NCI-H748 treated with DMSO at 0.1 percent for 48 hours (cell line): ENCODE measurements at regions not wholly inside any gene's neighbourhood (a gene's known extent, or its start where the extent isn't known, plus 50 kb on each side); places are given as distances from the start of the nearest gene placed in this dataset.
"Not testable (repeated sequence)": the region's sequence is repeated elsewhere in the genome, so short reads cannot be mapped to it uniquely, and the experiment has no call there.

ENCODE experiments used
- DNase-seq: peaks from one replicate; lab custom pipeline; 2025; lab: John Stamatoyannopoulos, UW

- DNase-seq = no peak
Observed at GRCh38 chr3:67957268-67957667, 302.9 kb upstream of the SUCLG2 start.

- DNase-seq = peak; percentile 20
Observed at GRCh38 chr3:67947808-67948508, 293.5 kb upstream of the SUCLG2 start.

GRCh38 chr3:67946436-67946835 is 292.0 kb upstream of the SUCLG2 start:
- no peak for DNase-seq

GRCh38 chr3:67943546-67943945 is 289.1 kb upstream of the SUCLG2 start:
- DNase-seq = no peak

DNA sequence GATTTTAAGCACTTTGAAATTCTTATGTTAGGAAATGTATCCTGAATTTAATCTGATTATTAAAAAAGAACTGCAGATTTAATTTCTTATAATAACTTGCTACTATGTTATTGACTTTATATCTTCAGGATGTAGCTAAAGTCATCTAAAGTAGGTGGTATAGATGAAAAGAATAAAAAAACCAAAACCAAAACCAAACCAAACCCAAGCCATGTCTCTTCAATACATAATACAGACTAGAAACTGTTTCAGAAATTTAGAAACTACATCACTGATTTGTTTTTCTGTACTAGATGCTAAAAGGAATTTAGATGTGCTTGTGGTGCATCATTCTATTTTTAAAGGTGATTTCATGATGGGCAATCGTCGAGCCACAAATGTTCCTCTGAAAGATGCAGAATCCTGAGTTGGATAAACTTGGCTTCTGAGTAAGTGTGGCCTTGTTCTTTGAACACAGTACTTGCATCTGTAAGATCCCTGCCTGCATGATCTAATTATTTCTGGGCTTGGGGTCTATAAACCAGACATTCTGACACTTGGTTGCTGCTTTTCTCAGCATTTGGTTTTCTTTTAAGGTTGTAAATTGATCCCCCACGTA is 287.1 kb upstream of the SUCLG2 start:
- no peak for DNase-seq

DNA sequence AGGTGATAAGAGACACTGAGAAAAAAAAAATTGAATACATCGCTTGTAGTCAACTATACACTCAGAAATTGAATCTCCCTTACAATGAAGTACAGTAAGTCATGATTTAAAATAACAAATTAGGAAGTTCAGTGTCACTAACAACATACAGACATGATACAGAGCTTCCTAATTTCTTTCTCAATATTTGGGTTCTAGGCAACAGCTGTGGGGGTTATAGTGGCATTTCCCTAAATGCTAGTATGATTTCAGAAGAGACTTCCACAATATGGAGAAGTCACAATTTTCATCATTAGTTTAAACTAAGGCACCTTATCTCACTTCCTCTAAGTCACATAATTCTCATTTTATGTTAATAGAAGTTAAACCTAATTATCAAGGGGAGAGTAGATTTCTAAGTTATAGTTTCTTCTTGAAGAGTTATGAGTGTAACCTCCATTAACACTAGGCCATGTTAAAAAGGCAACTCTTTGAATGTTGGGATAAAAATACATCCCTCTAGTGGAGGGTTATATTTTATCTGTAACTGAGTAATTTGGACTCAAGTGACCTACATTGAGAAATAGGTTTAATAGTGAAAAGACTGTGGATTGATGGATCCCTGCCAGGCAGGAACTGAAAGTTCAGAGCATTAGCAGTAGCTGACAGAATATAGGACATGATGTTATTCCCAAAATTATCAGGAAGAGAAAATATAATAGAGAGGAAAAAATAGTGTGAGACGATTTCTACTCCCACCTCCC is 286.0 kb upstream of the SUCLG2 start:
- DNase-seq = no peak

DNA sequence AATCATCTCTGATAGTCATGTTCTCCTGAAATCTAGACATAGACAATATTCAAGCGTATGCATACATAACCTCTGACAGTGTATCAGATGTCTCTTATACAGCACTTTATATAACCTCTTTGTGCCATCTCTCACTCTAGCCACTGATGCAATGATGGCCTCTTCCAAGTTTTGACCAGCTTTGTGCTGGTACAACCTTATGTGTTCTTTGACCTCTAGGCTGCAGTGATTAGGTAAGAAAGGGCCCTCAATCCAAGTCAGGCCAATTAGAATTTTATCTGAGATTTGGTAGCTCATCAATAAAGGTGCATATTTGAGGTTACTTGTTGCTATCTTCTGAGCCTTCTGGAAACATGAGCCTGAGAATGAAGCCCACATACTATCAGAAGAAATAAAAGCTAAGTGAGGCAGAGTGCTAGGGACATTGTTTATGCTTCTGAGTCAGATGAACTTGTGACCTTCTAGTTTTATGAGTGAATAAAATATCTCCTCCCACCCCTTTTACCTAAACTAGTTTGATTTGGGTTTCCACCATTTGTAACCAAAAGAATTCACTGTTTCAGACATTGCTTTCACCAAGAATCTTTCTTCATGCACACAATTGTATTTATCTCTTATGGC is 283.2 kb upstream of the SUCLG2 start:
- DNase-seq = no peak

DNA sequence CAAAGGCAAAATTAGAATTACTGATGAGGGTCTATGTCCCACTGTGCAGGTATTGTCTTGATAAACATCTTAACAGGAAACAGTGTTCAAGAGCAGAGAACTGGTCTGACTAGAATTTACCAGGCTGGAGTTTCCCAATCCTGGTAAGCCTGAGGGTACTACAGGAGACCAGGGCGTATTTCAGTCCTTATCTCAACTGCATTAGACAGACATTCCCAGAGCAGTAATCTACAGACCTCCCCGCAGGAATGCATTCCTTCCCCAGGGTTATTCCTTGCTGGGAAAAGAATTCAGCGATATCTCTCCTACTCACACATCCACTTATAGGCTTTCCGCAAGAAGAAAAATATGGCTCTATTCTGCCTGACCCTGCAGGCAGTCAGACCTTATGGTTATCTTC is 276.0 kb upstream of the SUCLG2 start:
- DNase-seq = not testable (repeated sequence)

- no peak for DNase-seq
Observed at GRCh38 chr3:67923796-67924195, 269.4 kb upstream of the SUCLG2 start.

- DNase-seq = no peak
Observed at GRCh38 chr3:67920969-67921368, 266.6 kb upstream of the SUCLG2 start.

GRCh38 chr3:67920311-67920710 is 265.9 kb upstream of the SUCLG2 start:
- no peak for DNase-seq

GRCh38 chr3:67916353-67916752 is 261.9 kb upstream of the SUCLG2 start:
- DNase-seq = no peak

DNA sequence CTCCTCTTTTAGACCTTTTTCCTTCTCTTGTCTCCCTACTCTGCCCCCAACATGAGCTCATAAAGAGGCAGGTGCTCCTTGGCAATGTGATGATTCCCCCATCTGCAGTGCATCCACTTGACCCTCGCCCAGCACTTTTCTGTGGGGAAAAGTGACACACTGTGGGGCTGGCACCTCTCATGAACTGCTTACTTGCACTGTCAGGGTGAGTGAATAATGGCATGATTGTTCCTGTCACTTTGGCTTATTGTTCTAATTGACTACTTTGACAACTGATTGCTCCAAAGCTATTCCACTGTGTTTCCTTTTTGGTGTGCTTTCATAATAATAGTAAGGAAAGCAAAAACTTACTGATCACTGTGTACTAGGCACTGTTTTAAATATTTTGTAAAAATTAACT is 253.3 kb upstream of the SUCLG2 start:
- DNase-seq = no peak

DNA sequence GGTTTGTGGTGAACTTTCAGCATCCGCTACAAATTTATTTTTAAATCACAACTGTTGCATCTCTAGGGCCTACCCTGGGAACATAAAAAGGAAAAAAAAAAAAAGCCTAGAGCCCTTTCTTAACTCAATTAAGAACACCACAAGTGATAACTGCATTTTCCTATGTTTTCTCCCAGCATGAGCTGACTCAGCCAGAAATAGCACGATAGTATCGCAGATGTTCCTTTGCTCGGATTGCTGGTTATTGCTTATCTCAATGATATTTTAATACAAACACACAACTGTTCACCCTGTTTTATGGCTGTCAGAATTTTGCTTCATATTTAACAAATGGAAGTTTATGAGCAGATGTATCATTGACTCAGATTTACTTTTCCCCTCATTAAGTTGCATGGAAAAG is 251.8 kb upstream of the SUCLG2 start:
- no peak for DNase-seq

DNA sequence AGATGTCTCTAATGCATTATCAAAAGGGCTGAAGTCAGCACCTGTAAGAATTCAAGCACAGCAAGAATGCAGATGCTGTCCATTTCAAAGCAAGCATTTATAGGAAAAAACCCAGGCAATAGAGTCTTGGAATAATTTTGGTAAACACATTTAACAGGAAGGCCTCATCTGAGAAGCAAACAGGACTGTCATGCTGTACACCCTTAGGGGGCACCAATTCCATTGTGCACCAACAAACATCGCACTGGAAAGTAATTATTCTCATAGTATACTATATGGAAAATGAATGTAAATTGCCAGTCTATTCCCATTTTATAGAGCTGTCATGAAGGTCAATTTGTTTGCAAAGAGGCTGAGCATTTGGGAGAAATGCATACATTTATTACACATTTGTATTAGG is 247.3 kb upstream of the SUCLG2 start:
- DNase-seq = peak; percentile 25

DNA sequence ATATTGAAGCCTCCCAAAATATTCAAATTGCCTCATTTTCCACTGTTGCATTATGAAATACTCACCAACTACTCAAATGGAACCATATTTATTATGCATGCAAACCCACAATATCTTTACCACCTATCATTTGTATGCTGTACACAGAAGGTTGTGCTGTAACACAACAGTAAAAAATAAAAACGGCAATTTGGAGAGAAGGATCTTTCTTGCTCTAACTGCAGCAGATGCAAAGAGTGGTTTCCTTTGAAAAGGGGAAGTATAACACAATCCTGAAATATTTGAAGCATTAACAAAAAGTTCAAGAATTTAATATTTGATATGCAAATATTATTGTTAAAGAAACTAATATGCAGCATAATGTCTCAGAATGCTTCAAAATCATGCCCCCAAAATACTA is 244.5 kb upstream of the SUCLG2 start:
- no peak for DNase-seq

GRCh38 chr3:67897351-67898336 is 243.2 kb upstream of the SUCLG2 start:
- no peak for DNase-seq

DNA sequence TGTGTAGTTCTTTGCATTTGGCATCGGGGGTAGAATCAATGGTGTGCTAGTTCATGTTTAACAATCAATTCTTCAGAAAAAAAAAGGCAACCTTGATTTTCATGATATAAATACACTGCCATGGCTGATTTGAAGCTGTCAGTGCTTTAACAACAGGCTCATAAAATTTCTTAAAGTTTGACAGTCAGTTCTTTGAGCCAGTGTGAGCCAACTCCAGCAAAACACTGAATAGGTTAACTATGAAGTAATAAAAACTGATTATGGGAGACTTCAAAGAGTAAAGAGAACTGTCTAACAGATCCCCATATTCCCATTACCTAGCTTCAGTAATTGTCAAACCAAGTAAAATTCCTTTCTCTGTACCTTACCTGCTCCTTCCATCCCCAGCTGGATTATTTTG is 241.7 kb upstream of the SUCLG2 start:
- DNase-seq = no peak

DNA sequence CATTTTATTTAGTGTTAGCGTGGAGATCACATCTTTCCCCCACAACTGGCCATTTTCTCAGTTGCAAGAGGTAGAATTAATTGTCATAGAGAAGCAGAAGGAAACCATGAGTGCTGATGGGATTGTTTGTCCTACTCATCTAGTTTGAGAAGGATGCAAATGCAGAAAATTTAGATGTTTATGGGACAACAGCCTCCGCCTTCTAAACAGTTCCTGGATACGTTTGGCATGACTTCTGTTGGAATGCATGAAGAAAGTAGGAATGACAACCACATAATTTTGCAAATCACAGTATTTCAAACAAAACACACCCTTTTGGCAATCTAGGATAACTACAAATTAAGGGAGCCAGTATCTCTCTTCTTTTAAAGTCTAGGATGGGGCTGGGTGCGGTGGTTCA is 240.1 kb upstream of the SUCLG2 start:
- DNase-seq = no peak

DNA sequence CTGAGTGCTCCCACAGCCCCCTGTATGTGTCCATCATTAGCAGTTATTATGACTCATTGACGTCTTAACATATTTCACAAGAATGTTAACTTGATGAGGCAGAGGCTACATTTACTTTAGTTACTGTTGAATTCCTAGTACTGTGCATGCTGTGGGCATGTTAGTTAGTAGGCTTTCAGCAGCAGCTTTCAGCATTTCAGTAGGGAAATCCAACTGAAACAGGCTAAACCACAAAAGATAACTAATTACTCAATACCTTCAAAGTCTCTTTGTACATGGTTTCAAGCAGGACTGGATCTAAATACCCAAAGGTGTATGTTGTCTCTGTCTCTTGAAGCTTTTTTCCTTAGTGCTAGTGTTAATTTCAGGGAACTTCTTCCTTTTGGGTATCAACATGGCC is 229.9 kb upstream of the SUCLG2 start:
- DNase-seq = no peak

DNA sequence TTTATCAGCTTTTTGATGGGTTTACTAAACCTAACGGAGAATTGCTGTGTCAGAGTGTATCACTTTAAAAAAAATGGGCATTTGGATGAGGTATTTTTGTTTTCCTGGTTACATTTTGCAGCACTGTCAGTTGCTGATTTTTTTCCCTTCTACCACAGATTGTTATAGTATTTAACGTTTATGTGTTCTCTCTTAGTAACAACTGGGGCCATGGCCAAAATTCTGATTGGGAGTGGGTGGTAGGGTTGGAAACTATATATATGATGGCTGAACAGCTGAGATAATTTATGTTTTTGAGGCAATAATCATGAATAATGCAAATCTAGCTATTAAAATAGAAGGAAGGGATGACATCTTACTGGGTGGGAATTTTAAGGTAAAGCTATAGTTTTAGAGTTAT is 229.4 kb upstream of the SUCLG2 start:
- DNase-seq = no peak

DNA sequence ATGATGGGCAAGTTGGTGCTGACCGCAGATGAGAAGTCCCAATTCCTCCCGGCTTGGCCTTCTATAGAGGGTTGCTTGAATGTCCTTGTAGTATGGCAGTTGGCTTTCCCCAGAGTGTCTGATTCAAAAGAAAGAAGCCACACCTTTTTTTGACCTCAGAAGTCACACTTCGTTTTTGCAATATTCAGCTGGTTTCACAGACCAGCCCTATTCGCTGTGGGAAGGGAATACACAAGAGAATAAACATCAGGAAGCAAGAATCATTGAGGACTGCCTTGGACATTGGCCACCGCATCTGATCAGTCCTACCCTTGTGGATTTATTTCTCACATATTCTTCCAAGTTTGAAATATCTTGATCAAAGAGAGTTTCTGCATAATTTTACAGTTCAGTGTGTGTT is 228.6 kb upstream of the SUCLG2 start:
- no peak for DNase-seq
